ENCODE measurements at regions not wholly inside any gene's neighbourhood (a gene's known extent, or its start where the extent isn't known, plus 50 kb on each side); places are given as distances from the start of the nearest gene placed in this dataset.

DNA sequence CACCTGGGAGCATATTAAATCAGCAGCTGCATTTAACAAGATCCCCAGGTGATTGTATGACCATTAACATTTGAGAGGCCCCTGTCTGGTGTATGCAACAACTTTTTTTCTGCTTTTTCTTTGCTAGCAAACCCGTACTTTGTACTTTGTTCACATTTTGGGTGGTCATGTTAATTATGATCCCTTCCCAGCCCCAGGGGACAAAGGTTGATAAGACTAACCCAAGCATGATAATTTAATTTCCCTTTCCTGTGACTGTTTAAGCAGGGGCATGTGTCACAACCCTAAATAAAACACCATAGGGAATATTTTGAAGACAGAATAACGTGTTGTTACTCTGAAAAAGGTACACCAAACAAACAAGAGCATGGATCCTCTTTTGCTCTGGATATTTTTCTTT lies 332.0 kb downstream of the PCDH18 start:
- Histone ChIP-seq H3K27ac (no peak overlapping the region), H3K27me3 (no peaks in the 10 kb centered on the region), H3K4me1 (no peaks in the 10 kb centered on the region), H3K9me3 (peaks cover 0 to 2% (median 0%) of the 10 kb centered on the region in 4 donors), H3K4me3 (no peak overlapping the region), H3K36me3 (no peaks in the 10 kb centered on the region)
- intact Hi-C loops (cut with DNase I) = no loop called here
- TF ChIP-seq CTCF (IDR thresholded peaks at IDR 0.05) (no peak), EP300 (IDR thresholded peaks at IDR 0.05) (no peak), POLR2AphosphoS5 (IDR thresholded peaks at IDR 0.05) (no peak), POLR2A (IDR thresholded peaks at IDR 0.05) (no peak)
- WGBS, 2 donors = 15 to 51% methylated on average over 2 of the region's 2 CpGs
- no peak for DNase-seq

GRCh38 chr4:137198791-137199190 lies 333.5 kb downstream of the PCDH18 start:
- H3K27ac ChIP-seq = no peak overlapping the region
- no peak for DNase-seq
- WGBS, 2 donors = 93 to 94% methylated on average over 4 of the region's 4 CpGs
- no peak overlapping the region for H3K4me3 ChIP-seq
- peaks cover 0 to 2% (median 0%) of the 10 kb centered on the region in 4 donors for H3K9me3 ChIP-seq
- TF ChIP-seq EP300 (IDR thresholded peaks at IDR 0.05) (no peak), CTCF (IDR thresholded peaks at IDR 0.05) (no peak), POLR2A (IDR thresholded peaks at IDR 0.05) (no peak), POLR2AphosphoS5 (IDR thresholded peaks at IDR 0.05) (no peak)
- intact Hi-C loops (cut with DNase I) = no loop called here
- H3K36me3 ChIP-seq = no peaks in the 10 kb centered on the region
- no peaks in the 10 kb centered on the region for H3K27me3 ChIP-seq
- H3K4me1 ChIP-seq = no peaks in the 10 kb centered on the region

DNA sequence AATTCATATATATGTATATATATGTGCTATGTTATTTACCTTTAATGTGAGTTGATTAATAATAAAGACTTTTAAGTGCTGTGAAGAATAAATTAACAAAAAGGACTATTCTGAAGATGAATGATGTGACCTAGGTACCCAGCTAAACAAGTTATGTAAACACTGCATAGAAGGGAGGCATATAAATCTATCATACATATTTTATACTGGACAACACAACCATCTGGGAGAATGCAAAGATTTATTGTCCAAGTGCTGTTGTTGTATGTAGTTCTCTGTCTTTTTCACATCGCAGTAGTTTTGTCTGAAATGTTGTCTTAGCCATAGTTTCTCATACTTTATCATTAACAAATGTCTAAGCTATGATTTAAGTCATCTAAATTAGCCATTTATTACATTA lies 337.6 kb downstream of the PCDH18 start:
- Histone ChIP-seq H3K27ac (no peak overlapping the region), H3K4me1 (no peaks in the 10 kb centered on the region), H3K4me3 (no peak overlapping the region), H3K9me3 (peaks cover 0 to 2% (median 0%) of the 10 kb centered on the region in 4 donors), H3K27me3 (no peaks in the 10 kb centered on the region), H3K36me3 (no peaks in the 10 kb centered on the region)
- intact Hi-C loops (cut with DNase I) = no loop called here
- WGBS, 2 donors = 58 to 61% methylated on average over 1 of the region's 1 CpG
- no peak for TF ChIP-seq CTCF (IDR thresholded peaks at IDR 0.05)
- no peak for TF ChIP-seq POLR2A (IDR thresholded peaks at IDR 0.05)
- TF ChIP-seq EP300 (IDR thresholded peaks at IDR 0.05) = no peak
- no peak for TF ChIP-seq POLR2AphosphoS5 (IDR thresholded peaks at IDR 0.05)
- DNase-seq = no peak

GRCh38 chr4:137193564-137193963 lies 338.7 kb downstream of the PCDH18 start:
- H3K36me3 ChIP-seq = no peaks in the 10 kb centered on the region
- no peak for DNase-seq
- H3K27ac ChIP-seq = no peak overlapping the region
- H3K4me3 ChIP-seq = no peak overlapping the region
- intact Hi-C loops (cut with DNase I) = no loop called here
- H3K27me3 ChIP-seq = no peaks in the 10 kb centered on the region
- H3K4me1 ChIP-seq = no peaks in the 10 kb centered on the region
- no peak for TF ChIP-seq POLR2AphosphoS5 (IDR thresholded peaks at IDR 0.05)
- no peak for TF ChIP-seq EP300 (IDR thresholded peaks at IDR 0.05)
- H3K9me3 ChIP-seq = peaks cover 0 to 2% (median 0%) of the 10 kb centered on the region in 4 donors
- 34 to 46% methylated on average over 1 of the region's 1 CpG for WGBS, 2 donors

DNA sequence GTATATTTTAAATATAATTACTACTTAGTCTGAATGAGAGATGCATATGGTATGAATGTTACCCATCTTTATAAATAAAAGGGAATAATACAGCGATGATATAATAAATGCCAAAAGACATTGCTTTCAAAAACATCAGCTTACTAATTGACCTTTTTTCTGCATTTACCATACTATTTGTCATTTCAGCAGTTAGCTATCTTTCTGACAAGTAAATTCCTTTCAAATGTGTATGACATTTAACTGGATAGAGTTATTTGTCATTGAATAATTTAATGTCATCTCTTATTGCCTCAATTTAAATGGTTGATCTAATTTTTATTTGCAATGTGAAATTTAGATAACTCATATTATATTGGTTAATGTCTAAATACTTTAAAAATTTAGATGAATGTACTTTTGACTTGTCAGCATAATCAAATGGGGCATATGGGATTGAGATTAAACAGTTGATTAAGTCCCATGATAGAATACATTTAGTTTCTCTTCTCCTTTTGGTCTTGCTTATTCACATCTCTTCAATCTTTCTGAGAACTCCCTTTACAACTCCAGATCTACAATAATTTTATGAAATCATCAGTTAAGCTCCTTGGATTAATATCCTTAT lies 350.9 kb downstream of the PCDH18 start:
- Histone ChIP-seq H3K27ac (no peak overlapping the region), H3K4me1 (no peaks in the 10 kb centered on the region), H3K36me3 (no peaks in the 10 kb centered on the region), H3K4me3 (no peak overlapping the region), H3K27me3 (no peaks in the 10 kb centered on the region), H3K9me3 (no peaks in the 10 kb centered on the region)
- no peak for TF ChIP-seq CTCF (IDR thresholded peaks at IDR 0.05)
- no peak for TF ChIP-seq POLR2A (IDR thresholded peaks at IDR 0.05)
- TF ChIP-seq POLR2AphosphoS5 (IDR thresholded peaks at IDR 0.05) = no peak
- TF ChIP-seq EP300 (IDR thresholded peaks at IDR 0.05) = no peak
- WGBS, 2 donors = 90 to 92% methylated on average over 1 of the region's 1 CpG
- no peak for DNase-seq
- intact Hi-C loops (cut with DNase I) = no loop called here
